IPS DF 4.7 (cell line): ENCODE measurements at regions not wholly inside any gene's neighbourhood (a gene's known extent, or its start where the extent isn't known, plus 50 kb on each side); places are given as distances from the start of the nearest gene placed in this dataset.

Experiments used
- DNase-seq: peaks from one replicate; pipeline ENCODE4 v3.0.0-alpha.2; 2013; ENCODE audit warnings: low spot score; ENCODE audit errors: extremely low read depth

DNA sequence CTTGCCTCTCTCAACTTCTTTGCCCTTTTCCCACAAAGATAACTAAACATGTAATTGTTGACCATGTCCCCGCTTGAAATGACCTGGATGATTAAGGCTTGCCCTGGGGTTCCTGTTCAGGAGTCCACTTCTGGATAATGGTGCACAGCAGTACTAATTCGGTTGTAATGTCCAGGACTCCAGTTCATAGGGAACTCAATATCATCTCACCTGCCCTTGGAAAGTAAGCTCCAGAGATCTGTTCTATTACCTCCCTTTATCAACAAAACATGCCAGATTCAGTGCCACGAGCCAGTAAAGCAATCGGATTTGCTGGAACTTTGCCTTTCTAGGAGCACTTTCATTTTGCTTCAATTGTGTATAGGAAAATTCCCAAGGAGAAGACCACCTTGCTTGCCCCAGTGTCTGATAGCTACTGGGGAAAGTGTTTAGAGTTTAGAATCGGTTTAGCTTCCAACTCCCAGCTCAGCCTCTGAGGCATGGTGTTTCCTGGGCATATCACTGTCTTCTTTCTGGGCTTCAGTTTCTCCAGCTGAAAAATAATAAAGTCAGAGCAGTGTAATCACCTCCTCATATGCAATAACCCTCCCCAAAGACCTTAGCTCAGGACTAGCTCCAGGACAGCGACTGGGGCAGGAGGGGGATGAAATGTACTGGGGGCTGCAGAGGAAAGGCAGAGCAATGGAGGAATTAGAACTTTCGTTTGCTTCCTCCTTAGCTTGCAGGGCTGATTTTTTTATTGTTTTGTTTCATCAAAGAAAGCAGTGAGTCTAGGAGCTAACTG is 162.6 kb upstream of the CYRIA start:
- DNase-seq, result no peak

DNA sequence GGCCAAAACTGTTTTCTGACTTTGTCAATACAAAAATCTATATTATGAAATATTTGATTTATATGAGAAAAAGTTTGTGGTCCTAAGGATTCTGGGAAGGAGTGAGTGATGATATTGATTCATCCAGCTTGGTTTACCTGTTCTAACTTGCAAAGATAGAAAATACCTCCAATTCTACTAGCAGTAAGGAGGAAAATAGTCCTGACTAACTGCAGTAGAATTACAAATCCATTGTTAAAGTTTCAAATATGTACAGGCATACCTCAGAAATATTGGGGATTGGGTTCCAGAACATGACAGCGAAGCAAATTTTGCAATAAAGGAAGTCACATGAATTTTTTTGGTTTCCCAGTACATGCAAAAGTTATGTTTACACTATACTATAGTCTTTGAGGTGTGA is 158.8 kb upstream of the CYRIA start:
- DNase-seq, result no peak

- DNase-seq, result no peak
These were observed 156.1 kb upstream of the CYRIA start for GRCh38 chr2:16821692-16822091.

GRCh38 chr2:16818203-16818556 is 152.5 kb upstream of the CYRIA start:
- DNase-seq, result no peak

DNA sequence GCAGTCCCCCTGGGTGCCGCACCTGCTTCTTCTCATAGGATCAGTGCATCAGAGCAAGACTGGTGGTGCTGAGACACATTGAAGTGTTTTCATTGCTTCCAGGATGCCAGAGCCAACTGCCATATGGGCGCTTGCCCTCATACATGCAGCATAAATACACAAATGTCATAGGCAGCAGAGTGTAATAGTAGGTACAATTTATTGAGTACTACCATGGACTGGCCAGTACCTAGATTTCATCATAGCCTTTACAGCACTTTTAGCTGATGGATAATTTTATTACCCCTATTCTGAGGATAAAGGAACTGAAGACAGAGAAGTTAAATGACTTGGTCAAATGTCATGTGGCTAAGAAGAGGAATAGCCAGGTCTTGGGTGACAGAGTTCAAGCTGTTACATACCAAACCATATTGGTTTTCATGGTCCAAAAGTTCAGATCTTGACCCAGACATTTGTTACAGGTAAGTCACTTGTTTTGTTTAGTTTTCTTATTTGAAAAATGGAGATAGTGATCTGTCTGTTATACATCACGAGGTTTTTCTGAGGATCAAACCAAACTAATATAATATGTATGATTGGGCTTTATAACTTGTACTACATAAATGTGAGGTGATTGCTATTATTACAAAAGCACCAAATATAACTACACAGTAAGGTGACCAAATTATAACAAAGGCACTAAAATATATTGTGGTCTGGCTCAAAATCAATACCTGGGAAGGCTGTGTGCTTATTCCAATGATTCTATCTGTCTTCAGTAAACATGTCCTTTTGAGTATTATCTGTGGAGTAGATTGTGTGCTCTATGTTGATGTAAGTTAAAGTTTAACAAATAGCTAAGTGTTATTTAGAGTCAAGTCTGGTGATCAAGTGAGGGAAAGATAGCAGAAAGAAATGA is 151.9 kb upstream of the CYRIA start:
- DNase-seq, result no peak

- DNase-seq, result no peak
These were observed 150.9 kb upstream of the CYRIA start for GRCh38 chr2:16816522-16816921.

DNA sequence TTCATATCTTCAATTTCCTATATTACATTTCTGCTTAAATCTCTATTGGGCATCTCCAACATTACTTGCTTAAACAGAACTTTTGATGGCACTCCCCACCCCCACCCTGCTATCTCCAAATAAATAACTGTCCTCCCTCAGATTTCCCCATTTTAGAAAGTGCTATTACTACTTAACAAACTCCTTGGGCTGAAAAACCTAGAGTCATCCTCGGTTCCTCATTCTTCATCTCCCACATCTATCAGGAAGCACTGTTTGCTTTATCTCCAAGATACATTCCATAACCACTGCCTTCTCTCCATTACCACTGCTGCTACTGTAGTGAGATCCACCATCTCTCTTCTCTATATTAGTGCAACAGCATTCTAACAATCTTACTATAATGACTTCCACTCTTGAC is 150.4 kb upstream of the CYRIA start:
- DNase-seq, result no peak

DNA sequence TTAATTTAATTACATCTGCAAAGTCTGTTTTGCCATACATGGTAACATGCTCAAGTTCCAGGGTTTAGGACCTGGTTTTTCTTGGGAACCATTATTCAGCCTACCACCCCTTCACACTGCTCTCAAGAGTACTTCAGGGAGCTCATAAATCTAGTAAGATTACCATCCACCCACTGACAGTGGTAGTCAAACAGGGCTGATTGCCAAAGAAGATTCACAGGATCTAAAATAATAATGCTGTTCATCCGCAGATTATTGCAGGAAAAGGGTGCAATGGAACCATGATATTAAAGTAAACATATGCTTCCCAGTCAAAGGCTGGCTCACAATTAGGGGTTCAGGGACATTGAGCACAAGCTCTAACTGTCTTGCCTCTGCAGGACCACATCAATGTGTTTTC is 148.0 kb upstream of the CYRIA start:
- no peak for DNase-seq

DNA sequence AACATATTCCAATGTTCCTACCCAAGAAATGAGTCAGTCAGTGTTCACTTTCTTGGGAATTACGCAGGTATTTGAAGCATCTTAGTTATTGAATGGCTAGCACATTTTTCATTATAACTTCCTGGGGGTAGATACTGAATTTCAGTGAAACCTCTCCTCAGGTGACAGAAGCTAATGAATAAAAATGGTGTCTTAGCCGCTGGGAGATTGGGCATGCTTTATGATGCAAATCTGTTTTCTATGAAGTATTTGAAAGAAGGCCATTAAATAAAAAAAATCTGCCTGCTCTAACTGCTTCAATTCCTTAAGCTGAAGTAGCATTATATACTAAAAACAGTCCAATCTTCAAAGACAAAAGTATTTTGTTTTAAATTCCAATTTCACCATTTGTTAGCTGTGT is 132.8 kb upstream of the CYRIA start:
- DNase-seq, result no peak

DNA sequence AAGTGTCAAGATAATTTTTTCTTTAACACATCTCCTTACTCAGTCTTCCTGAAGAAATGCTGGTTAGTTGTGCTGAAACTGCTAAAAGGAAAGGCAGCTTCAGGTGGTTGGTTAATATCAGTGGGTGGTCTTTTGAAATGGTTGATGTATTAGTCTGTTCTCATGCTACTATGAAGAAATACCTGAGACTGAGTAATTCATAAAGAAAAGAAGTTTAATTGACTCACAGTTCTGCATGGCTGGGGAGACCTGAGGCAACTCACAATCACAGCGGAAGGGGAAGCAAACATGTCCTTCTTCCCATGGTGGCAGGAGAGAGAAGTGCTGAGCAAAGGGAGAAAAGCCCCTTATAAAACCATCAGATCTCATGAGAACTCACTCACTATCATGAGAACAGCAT is 125.9 kb upstream of the CYRIA start:
- DNase-seq, result no peak

DNA sequence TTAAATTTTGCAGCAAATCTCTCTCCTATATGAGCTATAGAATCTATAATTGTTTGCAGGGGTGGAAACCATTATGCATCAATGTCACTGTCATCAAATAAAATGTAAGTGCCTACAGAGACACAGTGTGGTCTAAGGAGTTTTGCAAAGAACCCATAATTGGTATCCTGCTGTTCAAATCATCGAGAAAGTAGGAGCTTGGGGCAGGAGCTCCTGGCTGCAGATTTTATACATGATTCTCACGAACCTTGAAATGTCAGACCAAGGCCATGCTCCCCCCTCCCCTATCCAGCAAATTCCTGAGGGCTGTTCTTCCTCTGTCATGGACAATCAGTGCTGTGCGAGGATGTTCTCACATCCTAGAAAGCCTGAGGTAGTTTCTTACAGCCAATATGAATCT is 119.5 kb upstream of the CYRIA start:
- DNase-seq, result no peak

- no peak for DNase-seq
These were observed 119.0 kb upstream of the CYRIA start for GRCh38 chr2:16784652-16785051.

- no peak for DNase-seq
These were observed 111.7 kb upstream of the CYRIA start for GRCh38 chr2:16777123-16777870.

DNA sequence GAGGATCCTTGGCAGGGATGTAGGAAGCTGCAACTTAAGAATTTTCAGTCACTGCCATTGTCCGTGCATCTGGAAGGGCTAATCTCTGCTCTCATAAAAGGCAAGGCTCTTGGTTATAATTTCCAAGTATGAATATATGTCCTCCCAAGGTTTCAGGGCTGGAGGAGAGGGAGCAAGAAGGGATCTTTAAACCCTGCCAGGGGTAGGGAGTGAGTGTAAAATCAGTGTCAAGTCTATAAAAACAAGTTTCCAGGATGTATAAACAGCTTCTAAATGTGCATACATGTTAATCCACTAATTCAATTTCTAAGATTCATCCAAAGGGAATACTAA is 110.2 kb upstream of the CYRIA start:
- DNase-seq, result no peak

GRCh38 chr2:16774980-16775898 is 109.6 kb upstream of the CYRIA start:
- DNase-seq, result no peak

- no peak for DNase-seq
These were observed 108.5 kb upstream of the CYRIA start for GRCh38 chr2:16774091-16774490.

DNA sequence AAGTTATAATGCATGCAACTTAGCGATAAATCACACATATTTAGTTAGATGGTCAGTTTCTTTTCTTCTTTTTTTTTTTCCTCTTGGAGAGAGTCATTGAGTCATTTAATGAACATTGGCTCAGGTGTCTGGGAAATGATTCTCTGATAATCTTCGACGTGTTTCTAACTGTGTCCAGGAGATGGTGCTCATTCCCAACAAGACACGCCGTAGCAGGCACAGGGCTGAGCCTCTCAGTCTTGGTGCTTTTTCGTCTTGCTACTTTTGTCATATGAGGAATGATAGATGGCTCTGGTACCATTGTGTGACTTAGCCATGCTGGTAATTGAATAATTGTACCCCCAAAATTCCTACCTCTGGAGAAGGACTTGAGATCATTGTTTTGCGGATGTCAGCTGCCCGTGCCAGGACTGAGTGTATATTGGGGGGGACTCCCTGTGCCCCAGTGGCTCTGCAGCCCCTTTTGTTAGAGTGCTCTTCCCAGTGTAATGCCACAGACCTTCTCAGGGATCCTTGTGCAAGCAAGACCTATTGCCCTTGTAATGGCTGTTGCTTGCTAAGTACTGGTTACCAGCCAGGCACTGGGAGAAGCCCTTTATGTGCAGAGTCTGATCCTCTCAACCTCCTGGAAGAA is 107.6 kb upstream of the CYRIA start:
- DNase-seq, result no peak

DNA sequence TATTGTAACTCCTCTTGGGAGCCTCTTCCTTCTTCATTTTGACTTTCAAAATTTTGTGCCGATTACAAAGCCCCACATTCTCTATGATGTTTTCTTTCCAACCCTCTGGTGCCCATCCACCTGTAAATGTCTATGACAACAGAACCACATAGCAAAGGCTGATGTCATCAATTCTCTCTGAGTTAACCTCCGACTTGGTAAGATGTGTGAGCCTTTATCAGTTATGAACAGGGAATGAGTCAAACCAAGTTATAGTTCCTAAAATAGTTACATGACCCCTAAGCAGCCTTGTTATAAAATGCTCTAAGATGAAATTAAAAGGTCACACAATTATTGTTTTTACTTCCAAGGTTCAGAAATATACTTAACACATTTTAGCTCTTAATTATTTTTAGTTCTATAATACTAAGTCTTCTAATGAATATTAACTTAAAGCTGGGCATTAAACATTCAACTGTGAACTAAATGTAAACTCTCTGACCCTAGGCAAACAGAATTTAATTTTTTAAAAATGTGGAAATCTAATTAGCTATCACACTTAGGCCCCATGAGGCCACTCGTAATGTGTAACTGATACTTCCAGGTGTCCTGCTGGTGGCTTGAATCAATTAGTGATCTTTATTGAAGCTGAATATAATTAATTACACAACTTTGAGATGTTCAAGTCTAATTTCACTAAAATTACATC is 102.3 kb upstream of the CYRIA start:
- DNase-seq, result no peak

GRCh38 chr2:16765356-16765755 is 99.7 kb upstream of the CYRIA start:
- no peak for DNase-seq

- no peak for DNase-seq
These were observed 98.9 kb upstream of the CYRIA start for GRCh38 chr2:16764487-16764886.
